Iris pigment epithelial cell (primary cell): ENCODE measurements at regions not wholly inside any gene's neighbourhood (a gene's known extent, or its start where the extent isn't known, plus 50 kb on each side); places are given as distances from the start of the nearest gene placed in this dataset.
A peak's percentile ranks its signal among the peaks of the same experiment; 100 is the strongest.

Experiments
- DNase-seq: peaks from one replicate; pipeline ENCODE4 v3.0.0-alpha.2; 2011; ENCODE audit warnings: low read depth

GRCh38 chr2:104537116-104537515 is 316.8 kb upstream of the POU3F3 start:
- DNase-seq, result no peak

- no peak for DNase-seq
Observed at GRCh38 chr2:104538077-104538476, 315.8 kb upstream of the POU3F3 start.

GRCh38 chr2:104539649-104540048 is 314.3 kb upstream of the POU3F3 start:
- DNase-seq, result no peak

- DNase-seq, result no peak
Observed at GRCh38 chr2:104545055-104545454, 308.9 kb upstream of the POU3F3 start.

- no peak for DNase-seq
Observed at GRCh38 chr2:104546537-104546936, 307.4 kb upstream of the POU3F3 start.

GRCh38 chr2:104547221-104547620 is 306.7 kb upstream of the POU3F3 start:
- no peak for DNase-seq

GRCh38 chr2:104561251-104561650 is 292.7 kb upstream of the POU3F3 start:
- no peak for DNase-seq

- DNase-seq, result no peak
Observed at GRCh38 chr2:104562537-104562936, 291.4 kb upstream of the POU3F3 start.

GRCh38 chr2:104563398-104563996 is 290.4 kb upstream of the POU3F3 start:
- no peak for DNase-seq

- DNase-seq, result no peak
Observed at GRCh38 chr2:104568247-104568646, 285.7 kb upstream of the POU3F3 start.

- no peak for DNase-seq
Observed at GRCh38 chr2:104570259-104570658, 283.7 kb upstream of the POU3F3 start.

- peak; percentile 8 for DNase-seq
Observed at GRCh38 chr2:104572834-104573233, 281.1 kb upstream of the POU3F3 start.

- no peak for DNase-seq
Observed at GRCh38 chr2:104574367-104574766, 279.5 kb upstream of the POU3F3 start.

- no peak for DNase-seq
Observed at GRCh38 chr2:104577143-104577542, 276.8 kb upstream of the POU3F3 start.

- DNase-seq, result no peak
Observed at GRCh38 chr2:104582471-104582870, 271.4 kb upstream of the POU3F3 start.

GRCh38 chr2:104583811-104584210 is 270.1 kb upstream of the POU3F3 start:
- no peak for DNase-seq

GRCh38 chr2:104584393-104584792 is 269.5 kb upstream of the POU3F3 start:
- DNase-seq, result no peak

- no peak for DNase-seq
Observed at GRCh38 chr2:104595576-104595975, 258.3 kb upstream of the POU3F3 start.

- DNase-seq, result no peak
Observed at GRCh38 chr2:104597942-104598341, 256.0 kb upstream of the POU3F3 start.

- DNase-seq, result no peak
Observed at GRCh38 chr2:104598636-104599035, 255.3 kb upstream of the POU3F3 start.

GRCh38 chr2:104599787-104600510 is 254.0 kb upstream of the POU3F3 start:
- DNase-seq, result peak; percentile 73

- DNase-seq, result peak; percentile 9
Observed at GRCh38 chr2:104606056-104606455, 247.9 kb upstream of the POU3F3 start.

GRCh38 chr2:104616856-104617255 is 237.1 kb upstream of the POU3F3 start:
- DNase-seq, result no peak

GRCh38 chr2:104620801-104621200 is 233.1 kb upstream of the POU3F3 start:
- DNase-seq, result no peak
